NOMO-1 (cell line): ENCODE measurements at regions not wholly inside any gene's neighbourhood (a gene's known extent, or its start where the extent isn't known, plus 50 kb on each side); places are given as distances from the start of the nearest gene placed in this dataset.
"Not testable (repeated sequence)": the region's sequence is repeated elsewhere in the genome, so short reads cannot be mapped to it uniquely, and the experiment has no call there.

Source experiments
- DNase-seq, 2 experiments: peaks; one replicate each; lab custom pipeline; 2025; ENCODE audit not compliant: unreplicated experiment in 2 of 2; lab: John Stamatoyannopoulos, UW

DNA sequence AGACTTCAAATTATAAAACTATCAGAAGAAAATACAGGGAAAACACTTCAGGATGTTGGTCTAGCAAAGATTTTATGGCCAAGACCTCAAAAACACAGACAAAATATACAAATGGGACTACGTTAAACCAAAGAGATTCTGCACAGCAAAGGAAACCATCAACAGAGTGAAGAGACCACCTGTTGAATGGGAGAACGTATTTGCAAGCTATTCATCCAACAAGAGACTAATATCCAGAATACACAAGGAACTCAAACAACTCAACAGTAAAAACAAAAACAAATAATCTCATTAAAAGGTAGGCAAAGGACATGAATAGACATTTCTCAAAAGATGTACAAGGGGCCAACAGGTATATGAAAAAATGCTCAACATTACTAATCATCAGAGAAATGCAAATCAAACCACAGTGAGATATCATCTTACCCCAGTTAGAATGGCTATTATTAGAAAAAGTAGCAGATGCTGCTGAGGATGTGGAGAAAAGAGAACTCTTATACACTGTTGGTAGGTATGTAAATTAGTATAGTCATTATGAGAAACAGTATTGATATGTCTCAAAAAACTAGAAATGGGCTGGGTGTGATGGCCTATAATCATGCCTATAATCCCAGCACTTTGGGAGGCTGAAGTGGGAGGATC lies 112.6 kb downstream of the LRIG2 start:
- DNase-seq = no peak

DNA sequence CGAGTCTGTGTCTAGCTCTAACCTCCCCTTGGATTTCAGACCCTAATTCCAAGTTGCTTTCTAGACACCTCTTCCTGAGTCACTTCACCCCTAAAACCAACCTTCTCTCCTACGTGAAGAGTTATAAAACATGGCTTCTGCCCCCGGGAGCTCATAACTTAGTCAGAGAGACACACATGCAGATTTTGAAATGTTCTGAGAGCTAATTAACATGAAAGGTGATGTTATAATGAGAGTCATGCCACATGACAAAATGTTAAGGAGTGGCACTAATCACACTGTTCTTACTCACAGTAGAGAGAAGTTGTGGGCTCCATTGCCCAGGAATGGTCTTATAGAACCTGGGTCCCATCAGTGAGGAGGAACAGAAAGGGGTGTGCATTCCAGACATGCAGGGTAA lies 117.1 kb downstream of the LRIG2 start:
- DNase-seq = no peak

GRCh38 chr1:113190930-113191329 lies 117.9 kb downstream of the LRIG2 start:
- no peak for DNase-seq

GRCh38 chr1:113191579-113192076 lies 118.6 kb downstream of the LRIG2 start:
- DNase-seq = peak; percentile 4

GRCh38 chr1:113192242-113192641 lies 119.2 kb downstream of the LRIG2 start:
- DNase-seq = peak in 1 of 2 experiments; percentile 26

DNA sequence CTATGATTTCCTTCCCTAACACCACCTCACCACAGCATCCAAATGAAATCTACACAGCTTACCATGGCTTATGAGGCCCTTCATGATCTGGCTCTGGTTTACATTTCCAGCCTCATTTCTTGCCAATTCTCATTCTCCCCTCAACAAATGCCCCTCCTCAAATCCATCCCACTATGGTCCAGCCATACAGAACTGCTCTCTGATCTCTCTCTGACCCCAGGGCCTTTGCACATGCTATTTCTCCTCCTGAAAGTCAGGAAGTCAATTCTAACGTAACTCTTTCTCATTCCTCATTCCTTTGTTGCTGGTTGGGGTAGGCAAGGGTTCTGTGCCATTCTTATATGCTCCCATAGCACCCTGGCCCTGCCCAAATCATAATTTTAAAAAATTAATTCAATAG lies 120.0 kb downstream of the LRIG2 start:
- DNase-seq = no peak

DNA sequence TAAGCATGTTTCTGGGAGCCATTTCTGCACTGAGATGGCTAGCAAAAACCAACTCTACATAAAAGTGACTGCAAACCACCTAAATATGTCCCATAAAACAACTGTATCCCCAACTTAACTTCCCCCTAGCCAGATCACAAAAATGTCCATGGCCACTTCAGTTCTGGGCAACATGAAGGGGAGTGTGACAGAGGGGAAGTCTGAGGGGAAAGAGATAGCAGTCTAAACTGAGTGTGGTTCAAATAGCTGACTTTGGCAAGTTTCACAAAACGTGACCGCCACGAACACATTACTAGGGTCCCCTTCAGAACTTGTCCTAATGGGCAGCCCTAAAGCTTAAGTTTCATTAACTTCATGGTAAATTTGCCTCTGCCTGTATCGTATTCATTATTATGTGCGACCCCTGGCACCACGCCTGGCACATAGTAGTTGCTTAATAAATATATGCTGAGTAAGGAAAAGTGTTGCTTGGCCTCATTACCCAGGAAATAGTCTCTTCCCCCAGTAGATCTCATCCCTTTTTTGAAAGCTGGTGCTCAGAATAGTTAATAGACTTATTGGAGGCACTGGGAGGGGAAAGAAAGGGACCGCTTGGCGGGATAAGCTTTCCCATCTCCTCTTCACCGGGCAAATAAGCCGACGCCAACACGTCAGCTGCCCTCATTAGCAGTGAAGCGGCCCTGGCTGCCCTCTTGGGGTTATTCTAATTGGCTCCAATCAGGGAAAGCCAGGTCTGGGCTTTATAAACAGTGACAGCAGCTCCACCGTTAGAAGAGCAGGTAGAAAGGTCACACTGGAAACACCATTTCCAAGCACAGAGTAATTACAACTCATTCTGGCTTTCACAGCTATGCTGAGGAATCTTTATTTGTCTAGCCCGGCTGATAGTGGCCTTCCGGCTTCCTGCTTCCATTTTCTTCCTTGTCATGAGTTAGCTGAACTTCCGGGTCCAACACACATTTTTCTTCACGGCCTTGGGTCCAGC lies 122.1 kb downstream of the LRIG2 start:
- DNase-seq = no peak

DNA sequence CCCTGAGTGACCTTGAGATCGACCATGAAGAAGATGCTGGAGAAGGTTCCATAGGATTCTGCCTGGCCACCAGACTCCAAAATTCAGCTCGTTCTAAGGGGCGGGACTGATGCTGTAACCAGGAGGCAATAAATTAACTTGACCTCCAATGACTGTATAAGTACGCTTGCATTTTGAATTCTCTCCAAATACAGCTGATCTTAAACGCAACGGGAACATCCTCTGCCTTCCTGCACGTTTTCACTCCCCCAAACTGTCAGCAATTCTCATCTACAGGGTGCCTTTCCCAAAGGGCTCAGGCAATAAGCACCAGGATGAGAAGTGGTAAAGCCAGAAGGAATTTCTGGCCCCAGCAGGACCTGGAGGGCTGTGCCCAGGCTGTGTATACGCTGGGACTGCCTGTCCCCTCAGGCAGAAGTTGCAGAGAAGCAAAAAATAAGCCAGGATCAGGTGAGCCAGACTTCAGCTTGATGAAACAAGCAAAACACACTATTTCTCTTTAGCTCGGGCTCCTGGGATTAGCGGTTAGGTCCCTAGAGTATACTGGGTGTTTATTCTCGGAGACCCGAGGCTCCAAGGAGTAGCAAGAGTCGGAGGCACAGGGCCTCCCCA lies 124.8 kb downstream of the LRIG2 start:
- no peak for DNase-seq

- DNase-seq = no peak
Measured at GRCh38 chr1:113198806-113199205, 125.8 kb downstream of the LRIG2 start.

GRCh38 chr1:113199760-113200455 lies 126.9 kb downstream of the LRIG2 start:
- DNase-seq = no peak

- no peak for DNase-seq
Measured at GRCh38 chr1:113201560-113201959, 128.6 kb downstream of the LRIG2 start.

DNA sequence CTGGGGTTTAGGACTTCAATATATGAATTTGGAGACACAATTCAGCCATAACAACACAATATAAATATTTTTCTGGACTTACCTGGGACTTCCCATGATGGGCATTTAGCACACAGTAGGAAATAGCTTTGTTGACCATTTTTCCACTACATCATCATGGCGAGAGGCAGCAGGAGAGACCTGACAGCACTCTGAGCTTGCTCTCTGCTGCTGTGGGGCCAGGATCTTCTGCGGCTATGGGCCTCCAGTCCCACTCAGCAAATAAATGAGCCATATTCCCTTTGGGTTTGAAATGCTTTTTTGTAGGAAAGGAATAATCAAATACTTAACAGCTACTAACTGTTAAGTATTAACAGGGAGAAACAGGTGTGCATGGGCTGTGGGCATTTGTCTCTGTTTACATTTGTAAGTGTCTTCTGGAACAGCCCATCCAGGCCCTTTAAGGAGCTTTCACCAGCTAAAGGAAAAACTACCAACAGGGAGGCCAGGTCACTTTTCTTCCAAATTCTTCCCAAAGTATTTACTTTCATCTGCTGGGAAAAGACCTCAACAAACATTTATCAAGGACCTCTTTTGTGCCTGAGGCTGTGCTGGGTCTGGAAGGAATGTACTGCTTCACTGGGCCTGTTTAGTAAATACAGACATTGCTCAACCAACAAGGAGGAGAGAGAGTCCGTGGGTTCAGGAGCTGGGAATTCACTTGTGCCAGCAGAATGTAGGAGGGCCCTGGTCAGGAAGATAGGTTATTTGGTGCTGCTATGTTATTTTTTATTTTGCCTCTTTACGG lies 133.2 kb downstream of the LRIG2 start:
- no peak for DNase-seq

DNA sequence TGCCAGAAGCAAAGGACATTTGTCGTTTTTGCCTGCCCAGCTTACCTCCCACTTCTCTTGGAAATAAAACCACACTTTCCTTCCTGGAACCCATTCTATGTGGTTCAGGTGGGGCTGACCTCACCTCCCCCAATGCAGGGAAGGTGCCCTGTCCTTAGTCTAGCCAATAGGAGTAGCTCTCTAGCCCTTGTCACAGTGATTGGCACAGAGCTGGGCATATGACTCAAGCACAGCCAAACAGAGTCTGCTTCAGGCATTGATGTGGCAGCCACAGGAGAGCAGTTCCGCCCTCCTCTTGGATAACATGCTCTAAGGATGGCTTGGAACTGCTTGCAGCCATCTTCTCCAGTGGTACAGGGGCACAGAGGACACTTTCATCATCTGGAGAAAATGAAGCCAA lies 134.0 kb downstream of the LRIG2 start:
- DNase-seq = no peak

GRCh38 chr1:113207457-113207856 lies 134.5 kb downstream of the LRIG2 start:
- no peak for DNase-seq

- not testable (repeated sequence) for DNase-seq
Measured at GRCh38 chr1:113208425-113208824, 135.4 kb downstream of the LRIG2 start.

DNA sequence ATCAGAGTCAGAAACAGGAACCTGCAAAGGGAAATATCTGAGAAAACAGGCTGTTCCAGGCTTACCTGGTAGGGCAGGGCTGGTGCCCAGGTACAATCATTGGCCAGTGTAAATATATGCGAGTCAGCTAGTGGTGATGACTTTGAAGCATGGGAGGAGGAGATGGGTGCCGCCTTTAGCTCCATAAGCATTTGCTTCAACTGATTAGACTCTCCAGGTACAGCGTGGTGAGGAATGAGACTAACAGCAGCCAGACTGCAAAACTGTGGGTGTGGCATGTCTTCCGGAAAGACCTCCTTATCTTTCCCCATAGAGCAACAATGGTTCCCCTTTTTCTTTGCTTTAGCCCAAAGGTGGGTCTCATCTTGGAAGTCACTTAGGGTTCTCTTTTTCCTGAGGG lies 137.2 kb downstream of the LRIG2 start:
- DNase-seq = no peak

DNA sequence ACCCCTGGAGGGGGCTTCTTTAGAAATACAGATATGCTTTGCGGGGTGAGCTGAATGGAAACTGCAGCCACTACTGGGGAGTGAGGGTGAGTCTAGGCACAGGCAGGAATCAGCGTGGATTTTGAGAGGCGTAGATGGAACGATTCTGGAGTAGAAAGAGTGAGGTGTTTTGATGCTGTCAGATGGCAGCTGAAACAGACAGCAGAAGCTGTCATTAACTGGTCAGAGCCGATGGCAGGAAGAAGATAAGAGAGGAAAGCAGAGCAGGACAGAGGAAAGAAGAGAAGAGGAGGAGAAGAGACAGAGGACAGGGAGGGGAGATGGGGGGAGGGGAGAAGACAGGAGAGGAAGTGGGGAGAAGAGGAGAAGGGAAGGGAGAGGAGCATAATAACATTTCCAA lies 138.5 kb downstream of the LRIG2 start:
- no peak for DNase-seq

- DNase-seq = no peak
Measured at GRCh38 chr1:113215015-113215414, 142.0 kb downstream of the LRIG2 start.

DNA sequence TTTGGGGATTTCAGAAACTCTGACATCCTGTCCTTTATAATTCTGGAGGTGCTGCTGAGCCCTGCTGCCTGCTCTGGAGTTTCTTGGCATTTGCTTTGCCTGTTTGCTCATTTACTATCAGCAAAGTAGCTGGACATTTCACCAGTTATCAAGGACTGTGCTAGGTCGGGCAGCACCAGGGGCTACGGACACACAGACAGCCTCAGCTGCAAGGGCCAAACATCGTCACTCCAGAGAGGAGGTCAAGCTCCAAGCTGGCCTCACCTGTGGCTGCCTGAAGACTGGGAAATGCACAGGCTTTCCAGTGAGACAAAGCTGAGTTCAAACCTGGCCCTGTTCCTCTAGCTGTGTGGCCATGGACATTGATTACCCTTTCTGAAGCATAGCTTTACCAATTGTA lies 143.7 kb downstream of the LRIG2 start:
- no peak for DNase-seq
